ENCODE measurements at regions not wholly inside any gene's neighbourhood (a gene's known extent, or its start where the extent isn't known, plus 50 kb on each side); places are given as distances from the start of the nearest gene placed in this dataset.
A peak's percentile ranks its signal among the peaks of the same experiment; 100 is the strongest.

DNA sequence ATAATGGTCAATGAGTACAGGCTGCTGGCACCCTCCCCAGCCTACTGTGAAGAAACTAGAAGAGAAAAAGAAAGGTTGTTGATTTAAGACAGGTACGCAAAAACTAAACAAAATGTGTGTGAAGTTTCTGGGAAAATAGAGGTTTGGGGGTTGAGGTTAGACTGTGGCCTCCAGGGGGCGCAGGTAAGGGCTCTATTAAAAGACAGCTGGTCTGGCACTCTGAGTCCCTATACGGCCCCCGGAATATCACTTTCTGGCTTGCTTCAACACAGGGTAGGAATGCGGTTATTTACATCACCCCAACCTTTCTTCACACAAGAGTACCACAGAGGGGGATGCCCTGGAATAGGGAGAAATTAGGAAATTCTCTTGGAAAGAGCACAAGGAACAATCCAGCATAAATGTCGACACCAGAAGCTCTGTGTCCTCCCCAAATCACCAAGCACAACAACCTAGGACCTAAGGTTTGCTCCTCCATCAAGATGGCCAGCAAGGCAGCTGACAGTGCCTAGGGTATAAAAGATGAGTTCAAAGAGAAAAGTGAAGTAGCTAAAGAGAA lies 480.8 kb upstream of the KLHL29 start:
- H3K36me3 ChIP-seq (ENCODE audit: control insufficient read depth, insufficient read depth, low read length): no peaks in the 10 kb centered on the region
- no peak overlapping the region for H3K27ac ChIP-seq
- TF ChIP-seq CTCF (IDR thresholded peaks at IDR 0.05): peak; percentile 20
- no peaks in the 10 kb centered on the region for H3K4me1 ChIP-seq
- H3K4me2 ChIP-seq (ENCODE audit: low read length): no peak overlapping the region
- no peak overlapping the region for H2AFZ ChIP-seq
- H3K4me3 ChIP-seq (ENCODE audit: low read depth, low read length): no peak overlapping the region
- no peaks in the 10 kb centered on the region for H3K9me3 ChIP-seq (ENCODE audit: control insufficient read depth, low read length)
- H3K27me3 ChIP-seq (ENCODE audit: control insufficient read depth, insufficient read depth, low read length): no peaks in the 10 kb centered on the region
- H3K9ac ChIP-seq: no peak overlapping the region
- no peaks in the 10 kb centered on the region for H3K79me2 ChIP-seq

- no peak overlapping the region for H3K9ac ChIP-seq
- no peaks in the 10 kb centered on the region for H3K36me3 ChIP-seq (ENCODE audit: control insufficient read depth, insufficient read depth, low read length)
- no peaks in the 10 kb centered on the region for H3K4me1 ChIP-seq
- H3K4me3 ChIP-seq (ENCODE audit: low read depth, low read length): no peak overlapping the region
- H3K27ac ChIP-seq: no peak overlapping the region
- no peak overlapping the region for H3K4me2 ChIP-seq (ENCODE audit: low read length)
- H2AFZ ChIP-seq: no peak overlapping the region
- no peaks in the 10 kb centered on the region for H3K27me3 ChIP-seq (ENCODE audit: control insufficient read depth, insufficient read depth, low read length)
- no peaks in the 10 kb centered on the region for H3K79me2 ChIP-seq
- no peaks in the 10 kb centered on the region for H3K9me3 ChIP-seq (ENCODE audit: control insufficient read depth, low read length)
- no peak for TF ChIP-seq CTCF (IDR thresholded peaks at IDR 0.05)
Observed at GRCh38 chr2:22907330-22907729, 477.6 kb upstream of the KLHL29 start.

DNA sequence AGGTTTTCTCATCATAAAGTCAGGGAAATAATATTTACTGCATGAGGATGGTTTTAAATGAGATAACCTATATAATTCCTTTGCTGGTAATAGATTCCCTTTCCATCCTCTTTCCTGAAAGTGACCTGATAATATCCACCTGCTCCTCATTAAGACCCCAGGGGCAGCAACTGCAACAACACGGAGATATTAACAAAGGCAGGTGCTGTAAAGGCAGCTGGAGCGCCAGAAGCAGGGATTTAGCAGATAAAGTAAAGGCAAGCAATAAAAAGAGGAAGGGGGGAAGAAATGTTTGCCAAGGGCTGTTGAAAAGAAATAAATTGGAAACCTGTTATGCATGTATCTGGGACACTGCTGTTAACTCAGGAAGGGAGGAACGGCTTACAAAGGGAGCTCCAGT lies 472.6 kb upstream of the KLHL29 start:
- Histone ChIP-seq H3K27me3 (ENCODE audit: control insufficient read depth, insufficient read depth, low read length) (no peaks in the 10 kb centered on the region), H3K9ac (no peak overlapping the region), H3K36me3 (ENCODE audit: control insufficient read depth, insufficient read depth, low read length) (no peaks in the 10 kb centered on the region), H2AFZ (no peak overlapping the region), H3K27ac (no peak overlapping the region), H3K79me2 (no peaks in the 10 kb centered on the region), H3K4me1 (no peaks in the 10 kb centered on the region), H3K4me2 (ENCODE audit: low read length) (no peak overlapping the region), H3K4me3 (ENCODE audit: low read depth, low read length) (no peak overlapping the region), H3K9me3 (ENCODE audit: control insufficient read depth, low read length) (no peaks in the 10 kb centered on the region)
- no peak for TF ChIP-seq CTCF (IDR thresholded peaks at IDR 0.05)

- Histone ChIP-seq H3K4me1 (no peaks in the 10 kb centered on the region), H2AFZ (no peak overlapping the region), H3K79me2 (no peaks in the 10 kb centered on the region), H3K27me3 (ENCODE audit: control insufficient read depth, insufficient read depth, low read length) (no peaks in the 10 kb centered on the region), H3K4me2 (ENCODE audit: low read length) (no peak overlapping the region), H3K27ac (no peak overlapping the region), H3K9ac (no peak overlapping the region), H3K4me3 (ENCODE audit: low read depth, low read length) (no peak overlapping the region), H3K36me3 (ENCODE audit: control insufficient read depth, insufficient read depth, low read length) (no peaks in the 10 kb centered on the region), H3K9me3 (ENCODE audit: control insufficient read depth, low read length) (no peaks in the 10 kb centered on the region)
- TF ChIP-seq CTCF (IDR thresholded peaks at IDR 0.05): no peak
Observed at GRCh38 chr2:22929998-22930397, 455.0 kb upstream of the KLHL29 start.

- Histone ChIP-seq H3K4me2 (ENCODE audit: low read length) (no peak overlapping the region), H3K27ac (no peak overlapping the region), H3K79me2 (no peaks in the 10 kb centered on the region), H3K4me1 (no peaks in the 10 kb centered on the region), H3K4me3 (ENCODE audit: low read depth, low read length) (no peak overlapping the region), H3K36me3 (ENCODE audit: control insufficient read depth, insufficient read depth, low read length) (no peaks in the 10 kb centered on the region), H3K9me3 (ENCODE audit: control insufficient read depth, low read length) (no peaks in the 10 kb centered on the region), H3K9ac (no peak overlapping the region), H3K27me3 (ENCODE audit: control insufficient read depth, insufficient read depth, low read length) (no peaks in the 10 kb centered on the region), H2AFZ (no peak overlapping the region)
- TF ChIP-seq CTCF (IDR thresholded peaks at IDR 0.05): no peak
Observed at GRCh38 chr2:22930781-22931180, 454.2 kb upstream of the KLHL29 start.

All from parathyroid adenoma (tissue), 2 donors.